22Rv1 (cell line): ENCODE measurements at regions not wholly inside any gene's neighbourhood (a gene's known extent, or its start where the extent isn't known, plus 50 kb on each side); places are given as distances from the start of the nearest gene placed in this dataset.

Experiments
- ZFX ChIP-seq: fragments of 450-650 bp; IDR thresholded peaks from 2 replicates; pipeline ENCODE4 v1.6.1; 2017; ENCODE audit warnings: antibody characterized with exemption, borderline replicate concordance
- TF ChIP-seq, protein P1 (sequence below): fragments of 450-650 bp; IDR thresholded peaks from 2 replicates; pipeline ENCODE4 v1.5.1; 2017; ENCODE audit warnings: mild to moderate bottlenecking

DNA sequence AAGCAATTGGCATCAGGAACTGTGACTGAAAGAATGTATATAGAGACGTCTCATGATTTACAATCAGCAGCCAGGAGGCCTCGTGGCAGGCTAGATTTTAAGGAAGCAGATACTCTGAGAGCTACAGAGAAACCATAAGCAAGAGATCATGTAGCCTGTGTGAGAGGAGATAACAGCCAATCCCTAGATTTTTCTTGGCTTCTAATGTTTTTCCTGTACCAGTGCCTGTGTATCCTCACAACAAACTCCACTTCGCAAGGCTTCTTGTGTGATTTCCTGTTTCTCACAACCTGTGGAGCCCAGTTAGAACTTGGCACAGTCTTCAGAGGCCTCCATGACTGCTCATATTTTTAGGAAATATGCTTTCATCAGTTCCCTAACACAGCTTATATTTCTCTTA lies 147.9 kb downstream of the PTCHD1 start:
- TF ChIP-seq, protein P1, sequence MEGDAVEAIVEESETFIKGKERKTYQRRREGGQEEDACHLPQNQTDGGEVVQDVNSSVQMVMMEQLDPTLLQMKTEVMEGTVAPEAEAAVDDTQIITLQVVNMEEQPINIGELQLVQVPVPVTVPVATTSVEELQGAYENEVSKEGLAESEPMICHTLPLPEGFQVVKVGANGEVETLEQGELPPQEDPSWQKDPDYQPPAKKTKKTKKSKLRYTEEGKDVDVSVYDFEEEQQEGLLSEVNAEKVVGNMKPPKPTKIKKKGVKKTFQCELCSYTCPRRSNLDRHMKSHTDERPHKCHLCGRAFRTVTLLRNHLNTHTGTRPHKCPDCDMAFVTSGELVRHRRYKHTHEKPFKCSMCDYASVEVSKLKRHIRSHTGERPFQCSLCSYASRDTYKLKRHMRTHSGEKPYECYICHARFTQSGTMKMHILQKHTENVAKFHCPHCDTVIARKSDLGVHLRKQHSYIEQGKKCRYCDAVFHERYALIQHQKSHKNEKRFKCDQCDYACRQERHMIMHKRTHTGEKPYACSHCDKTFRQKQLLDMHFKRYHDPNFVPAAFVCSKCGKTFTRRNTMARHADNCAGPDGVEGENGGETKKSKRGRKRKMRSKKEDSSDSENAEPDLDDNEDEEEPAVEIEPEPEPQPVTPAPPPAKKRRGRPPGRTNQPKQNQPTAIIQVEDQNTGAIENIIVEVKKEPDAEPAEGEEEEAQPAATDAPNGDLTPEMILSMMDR = no peak
- no peak for TF ChIP-seq ZFX
